C4-2B (cell line): ENCODE measurements at regions not wholly inside any gene's neighbourhood (a gene's known extent, or its start where the extent isn't known, plus 50 kb on each side); places are given as distances from the start of the nearest gene placed in this dataset.

Experiments used
- ZFX ChIP-seq: fragments of 450-650 bp; IDR thresholded peaks from 2 replicates; pipeline ENCODE4 v1.6.1; 2017
- TF ChIP-seq, protein P1 (sequence below): fragments of 450-650 bp; conservative IDR thresholded peaks from 2 replicates; pipeline ENCODE4 v1.5.1; 2017; ENCODE audit warnings: mild to moderate bottlenecking

- TF ChIP-seq, protein P1, sequence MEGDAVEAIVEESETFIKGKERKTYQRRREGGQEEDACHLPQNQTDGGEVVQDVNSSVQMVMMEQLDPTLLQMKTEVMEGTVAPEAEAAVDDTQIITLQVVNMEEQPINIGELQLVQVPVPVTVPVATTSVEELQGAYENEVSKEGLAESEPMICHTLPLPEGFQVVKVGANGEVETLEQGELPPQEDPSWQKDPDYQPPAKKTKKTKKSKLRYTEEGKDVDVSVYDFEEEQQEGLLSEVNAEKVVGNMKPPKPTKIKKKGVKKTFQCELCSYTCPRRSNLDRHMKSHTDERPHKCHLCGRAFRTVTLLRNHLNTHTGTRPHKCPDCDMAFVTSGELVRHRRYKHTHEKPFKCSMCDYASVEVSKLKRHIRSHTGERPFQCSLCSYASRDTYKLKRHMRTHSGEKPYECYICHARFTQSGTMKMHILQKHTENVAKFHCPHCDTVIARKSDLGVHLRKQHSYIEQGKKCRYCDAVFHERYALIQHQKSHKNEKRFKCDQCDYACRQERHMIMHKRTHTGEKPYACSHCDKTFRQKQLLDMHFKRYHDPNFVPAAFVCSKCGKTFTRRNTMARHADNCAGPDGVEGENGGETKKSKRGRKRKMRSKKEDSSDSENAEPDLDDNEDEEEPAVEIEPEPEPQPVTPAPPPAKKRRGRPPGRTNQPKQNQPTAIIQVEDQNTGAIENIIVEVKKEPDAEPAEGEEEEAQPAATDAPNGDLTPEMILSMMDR = no peak
- no peak for TF ChIP-seq ZFX
These were observed 80.0 kb upstream of the RPH3A start for GRCh38 chr12:112711507-112711906.
